ENCODE measurements at regions not wholly inside any gene's neighbourhood (a gene's known extent, or its start where the extent isn't known, plus 50 kb on each side); places are given as distances from the start of the nearest gene placed in this dataset.

GRCh38 chr7:98697485-98698240 lies 80.6 kb downstream of the NPTX2 start:
- H3K36me3 ChIP-seq (ENCODE audit: insufficient read depth, low read length, poor library complexity, severe bottlenecking): no peaks in the 10 kb centered on the region
- H3K27me3 ChIP-seq (replicated peaks; ENCODE audit: insufficient read depth, low read depth, low read length, poor library complexity): peaks cover 5% of the 10 kb centered on the region
- CTCF ChIA-PET: no interaction called here
- no peaks in the 10 kb centered on the region for H3K4me1 ChIP-seq (ENCODE audit: insufficient read depth, low read length, poor library complexity, severe bottlenecking)
- no peak overlapping the region for H3K27ac ChIP-seq (ENCODE audit: low read depth, low read length, poor library complexity, severe bottlenecking)
- no peak for DNase-seq (ENCODE audit: low spot score)
- H3K4me3 ChIP-seq (ENCODE audit: low read depth, low read length, poor library complexity, severe bottlenecking): no peak overlapping the region
- TF ChIP-seq EZH2 (IDR thresholded peaks at IDR 0.05; ENCODE audit: borderline replicate concordance, low read depth, low read length, poor library complexity, severe bottlenecking): no peak
- TF ChIP-seq CTCF (conservative IDR thresholded peaks at IDR 0.05; ENCODE audit: low read depth, low read length): no peak
- intact Hi-C loops (cut with micrococcal nuclease; ENCODE audit: unreplicated experiment): no loop called here
- POLR2A ChIA-PET (ENCODE audit: low non-redundant PET): no interaction called here
- BruUV-seq (replicated peaks): no TSS peak
- H3K9me3 ChIP-seq (ENCODE audit: low read depth, low read length, poor library complexity, severe bottlenecking): peaks cover 9% of the 10 kb centered on the region

- peaks cover 11% of the 10 kb centered on the region for H3K27me3 ChIP-seq (replicated peaks; ENCODE audit: insufficient read depth, low read depth, low read length, poor library complexity)
- intact Hi-C loops (cut with micrococcal nuclease; ENCODE audit: unreplicated experiment): no loop called here
- no TSS peak for BruUV-seq (replicated peaks)
- TF ChIP-seq EZH2 (IDR thresholded peaks at IDR 0.05; ENCODE audit: borderline replicate concordance, low read depth, low read length, poor library complexity, severe bottlenecking) (no peak), CTCF (conservative IDR thresholded peaks at IDR 0.05; ENCODE audit: low read depth, low read length) (no peak)
- ChIA-PET CTCF (no interaction called here), POLR2A (ENCODE audit: low non-redundant PET) (no interaction called here)
- DNase-seq (ENCODE audit: low spot score): no peak
- H3K36me3 ChIP-seq (ENCODE audit: insufficient read depth, low read length, poor library complexity, severe bottlenecking): no peaks in the 10 kb centered on the region
- no peak overlapping the region for H3K27ac ChIP-seq (ENCODE audit: low read depth, low read length, poor library complexity, severe bottlenecking)
- peaks cover 6% of the 10 kb centered on the region for H3K9me3 ChIP-seq (ENCODE audit: low read depth, low read length, poor library complexity, severe bottlenecking)
- no peak overlapping the region for H3K4me3 ChIP-seq (ENCODE audit: low read depth, low read length, poor library complexity, severe bottlenecking)
- H3K4me1 ChIP-seq (ENCODE audit: insufficient read depth, low read length, poor library complexity, severe bottlenecking): no peaks in the 10 kb centered on the region
Observed at GRCh38 chr7:98698976-98699375, 81.9 kb downstream of the NPTX2 start.

GRCh38 chr7:98700533-98700932 lies 83.4 kb downstream of the NPTX2 start:
- Histone ChIP-seq H3K4me3 (ENCODE audit: low read depth, low read length, poor library complexity, severe bottlenecking) (no peak overlapping the region), H3K9me3 (ENCODE audit: low read depth, low read length, poor library complexity, severe bottlenecking) (peaks cover 6% of the 10 kb centered on the region), H3K4me1 (ENCODE audit: insufficient read depth, low read length, poor library complexity, severe bottlenecking) (no peaks in the 10 kb centered on the region), H3K36me3 (ENCODE audit: insufficient read depth, low read length, poor library complexity, severe bottlenecking) (no peaks in the 10 kb centered on the region), H3K27ac (ENCODE audit: low read depth, low read length, poor library complexity, severe bottlenecking) (no peak overlapping the region), H3K27me3 (replicated peaks; ENCODE audit: insufficient read depth, low read depth, low read length, poor library complexity) (peaks cover 21% of the 10 kb centered on the region)
- intact Hi-C loops (cut with micrococcal nuclease; ENCODE audit: unreplicated experiment): no loop called here
- ChIA-PET POLR2A (ENCODE audit: low non-redundant PET) (no interaction called here), CTCF (no interaction called here)
- DNase-seq (ENCODE audit: low spot score): no peak
- BruUV-seq (replicated peaks): no TSS peak
- TF ChIP-seq CTCF (conservative IDR thresholded peaks at IDR 0.05; ENCODE audit: low read depth, low read length) (no peak), EZH2 (IDR thresholded peaks at IDR 0.05; ENCODE audit: borderline replicate concordance, low read depth, low read length, poor library complexity, severe bottlenecking) (no peak)

Measured in A673 (cell line).